ENCODE measurements at regions not wholly inside any gene's neighbourhood (a gene's known extent, or its start where the extent isn't known, plus 50 kb on each side); places are given as distances from the start of the nearest gene placed in this dataset.

DNA sequence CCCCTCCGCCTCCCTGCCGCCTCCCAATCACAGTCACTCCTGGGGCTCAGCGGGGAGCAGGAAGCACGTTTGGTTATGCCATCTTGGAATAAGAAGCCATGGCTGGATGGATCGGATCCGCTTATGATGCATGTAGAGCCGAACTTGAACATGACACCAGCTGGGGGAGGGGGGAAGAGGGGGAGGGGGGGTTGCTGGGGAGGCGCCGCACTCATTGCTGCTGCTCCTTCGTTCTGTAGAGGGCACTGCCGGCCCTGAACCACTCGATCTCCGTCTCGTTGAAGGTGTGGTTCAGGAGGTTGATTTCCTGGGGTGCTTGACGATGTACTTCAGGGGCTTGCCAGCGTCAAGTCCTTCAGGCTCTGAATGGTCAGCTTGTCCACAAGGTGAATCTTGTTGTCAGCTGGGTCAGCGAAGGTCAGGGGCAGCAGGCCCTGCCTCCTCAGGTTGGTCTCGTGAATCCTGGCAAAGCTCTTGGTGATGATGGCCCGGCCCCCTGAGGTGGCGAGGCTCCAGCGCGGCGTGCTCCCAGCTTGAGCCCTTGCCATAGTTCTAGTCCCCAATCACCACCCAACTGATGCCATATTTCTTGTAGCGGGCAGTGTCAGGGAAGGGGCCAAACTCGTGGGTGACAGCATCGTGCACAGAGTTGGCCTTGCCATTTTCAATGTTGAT lies 476.9 kb upstream of the ISX start:
- no peak overlapping the region for H3K9ac ChIP-seq
- H3K9me3 Mint-ChIP-seq, result no peaks in the 10 kb centered on the region

DNA sequence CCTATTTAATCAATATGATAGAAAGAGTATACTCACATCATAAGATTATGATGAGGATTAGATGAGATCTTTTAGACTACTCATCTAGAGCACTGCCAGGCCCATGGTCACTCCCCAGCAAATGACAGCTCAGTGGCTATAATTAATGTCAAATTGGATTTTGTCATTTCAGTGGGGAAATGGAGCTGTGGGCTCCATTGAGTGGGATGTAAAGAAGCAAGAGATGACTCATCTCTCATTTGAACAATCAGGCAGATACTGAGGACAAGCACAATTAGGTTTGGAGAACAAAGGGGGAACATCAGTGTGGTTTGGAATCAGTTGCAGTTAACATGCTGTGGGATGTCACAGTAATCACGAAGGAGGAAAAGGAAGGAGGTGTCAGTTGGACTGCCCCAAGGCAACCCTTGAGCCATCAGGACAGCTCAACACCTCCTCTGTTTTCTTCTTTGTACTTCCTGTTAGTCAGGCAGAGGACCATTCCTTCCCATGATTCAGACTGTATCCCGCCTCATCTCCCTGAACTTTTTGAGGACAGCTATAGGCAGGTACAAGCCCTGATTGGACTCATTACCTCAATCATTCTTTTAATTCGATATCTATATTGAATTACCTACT lies 473.7 kb upstream of the ISX start:
- Mint-ChIP-seq H3K4me1 (no peaks in the 10 kb centered on the region), H3K27me3 (ENCODE audit: insufficient read depth, low read depth) (peaks cover 4% of the 10 kb centered on the region), H3K36me3 (no peaks in the 10 kb centered on the region), H3K4me3 (no peak overlapping the region), H3K27ac (no peak overlapping the region), H3K9me3 (no peaks in the 10 kb centered on the region)
- Histone ChIP-seq H3K4me3 (no peak overlapping the region), H3K36me3 (no peaks in the 10 kb centered on the region), H3K4me1 (no peaks in the 10 kb centered on the region), H2AFZ (replicated peaks) (no peak overlapping the region), H3K4me2 (no peak overlapping the region), H3F3A (ENCODE audit: low read depth) (no peaks in the 10 kb centered on the region), H3K27ac (no peak overlapping the region), H3K9me3 (ENCODE audit: low read depth) (no peaks in the 10 kb centered on the region), H3K79me2 (ENCODE audit: low read depth) (no peaks in the 10 kb centered on the region), H3K27me3 (no peaks in the 10 kb centered on the region), H4K20me1 (ENCODE audit: low read depth) (no peaks in the 10 kb centered on the region), H3K9ac (no peak overlapping the region)
- TF ChIP-seq EZH2phosphoT487 (IDR thresholded peaks at IDR 0.05), result no peak
- TF ChIP-seq EZH2 (IDR thresholded peaks at IDR 0.05), result no peak
- no peak for TF ChIP-seq CTCF (IDR thresholded peaks at IDR 0.05)
- DNase-seq (ENCODE audit: low spot score), result no peak

More for the DNA sequence above, 476.9 kb upstream of the ISX start:
- no peaks in the 10 kb centered on the region for H3K9me3 ChIP-seq (ENCODE audit: low read depth)
- no peaks in the 10 kb centered on the region for H3K79me2 ChIP-seq (ENCODE audit: low read depth)
- TF ChIP-seq CTCF (IDR thresholded peaks at IDR 0.05), result no peak
- no peak for TF ChIP-seq EZH2phosphoT487 (IDR thresholded peaks at IDR 0.05)
- TF ChIP-seq EZH2 (IDR thresholded peaks at IDR 0.05), result no peak
- no peak for DNase-seq (ENCODE audit: low spot score)
- no peaks in the 10 kb centered on the region for H3K27me3 ChIP-seq
- no peak overlapping the region for H3K4me2 ChIP-seq
- H3F3A ChIP-seq (ENCODE audit: low read depth), result no peaks in the 10 kb centered on the region
- no peaks in the 10 kb centered on the region for H3K4me1 ChIP-seq
- no peaks in the 10 kb centered on the region for H3K36me3 ChIP-seq
- peaks cover 4% of the 10 kb centered on the region for H3K27me3 Mint-ChIP-seq (ENCODE audit: insufficient read depth, low read depth)
- H3K27ac ChIP-seq, result no peak overlapping the region
- no peak overlapping the region for H3K4me3 Mint-ChIP-seq
- H2AFZ ChIP-seq (replicated peaks), result no peak overlapping the region
- H3K4me3 ChIP-seq, result no peak overlapping the region
- no peak overlapping the region for H3K27ac Mint-ChIP-seq
- no peaks in the 10 kb centered on the region for H3K4me1 Mint-ChIP-seq
- H3K36me3 Mint-ChIP-seq, result no peaks in the 10 kb centered on the region
- H4K20me1 ChIP-seq (ENCODE audit: low read depth), result no peaks in the 10 kb centered on the region

DNA sequence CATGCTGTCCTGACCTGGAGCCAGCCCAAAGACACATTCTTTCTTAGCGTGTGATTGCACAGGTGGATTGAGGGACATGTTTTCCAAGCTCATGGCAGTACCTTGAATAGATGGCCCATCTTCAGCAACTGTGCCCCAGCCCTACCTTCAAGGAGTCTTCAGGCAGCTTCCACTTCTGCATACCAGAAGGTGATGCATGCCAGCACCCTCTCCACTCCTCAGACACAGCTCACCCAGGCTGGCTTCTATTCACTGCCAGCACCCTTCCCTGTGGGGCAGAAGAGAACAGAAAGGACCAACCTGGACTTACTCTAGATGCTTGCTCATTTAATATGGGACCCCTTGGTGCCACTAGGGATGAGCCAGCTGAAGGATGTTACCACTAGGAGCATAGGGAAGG lies 466.4 kb upstream of the ISX start:
- Histone ChIP-seq H3K27ac (no peak overlapping the region), H3K9me3 (ENCODE audit: low read depth) (no peaks in the 10 kb centered on the region), H3K4me3 (no peak overlapping the region), H3K4me1 (no peaks in the 10 kb centered on the region), H3K4me2 (no peak overlapping the region), H3K79me2 (ENCODE audit: low read depth) (no peaks in the 10 kb centered on the region), H4K20me1 (ENCODE audit: low read depth) (no peaks in the 10 kb centered on the region), H3K36me3 (no peaks in the 10 kb centered on the region), H3F3A (ENCODE audit: low read depth) (no peaks in the 10 kb centered on the region), H2AFZ (replicated peaks) (no peak overlapping the region), H3K27me3 (no peaks in the 10 kb centered on the region), H3K9ac (no peak overlapping the region)
- H3K9me3 Mint-ChIP-seq, result no peaks in the 10 kb centered on the region
- no peak overlapping the region for H3K4me3 Mint-ChIP-seq
- TF ChIP-seq EZH2phosphoT487 (IDR thresholded peaks at IDR 0.05) (no peak), EZH2 (IDR thresholded peaks at IDR 0.05) (no peak), CTCF (IDR thresholded peaks at IDR 0.05) (no peak)
- DNase-seq (ENCODE audit: low spot score), result no peak
- H3K27me3 Mint-ChIP-seq (ENCODE audit: insufficient read depth, low read depth), result no peaks in the 10 kb centered on the region
- no peaks in the 10 kb centered on the region for H3K4me1 Mint-ChIP-seq
- no peak overlapping the region for H3K27ac Mint-ChIP-seq
- no peaks in the 10 kb centered on the region for H3K36me3 Mint-ChIP-seq
